ENCODE measurements at regions not wholly inside any gene's neighbourhood (a gene's known extent, or its start where the extent isn't known, plus 50 kb on each side); places are given as distances from the start of the nearest gene placed in this dataset.

GRCh38 chr10:121306159-121306673, 292.0 kb downstream of the FGFR2 start (continued):
- no peak for TF ChIP-seq ESRRA (IDR thresholded peaks at IDR 0.05; ENCODE audit: low read length)
- TF ChIP-seq SIX5 (IDR thresholded peaks at IDR 0.05; ENCODE audit: low read depth, low read length, severe bottlenecking): no peak
- TF ChIP-seq RCOR1 (conservative IDR thresholded peaks at IDR 0.05; ENCODE audit: low read depth, low read length): no peak
- TF ChIP-seq BCL11A (IDR thresholded peaks at IDR 0.05; ENCODE audit: low read depth, low read length): no peak
- TF ChIP-seq ZNF384 (IDR thresholded peaks at IDR 0.05; ENCODE audit: borderline replicate concordance, low read depth, low read length): no peak
- TF ChIP-seq FOXM1 (IDR thresholded peaks at IDR 0.05; ENCODE audit: low read depth, low read length): no peak
- no peak for TF ChIP-seq TCF3 (IDR thresholded peaks at IDR 0.05; ENCODE audit: borderline replicate concordance, insufficient read depth, low read depth, low read length)
- TF ChIP-seq SMAD5 (IDR thresholded peaks at IDR 0.05; ENCODE audit: low read depth): no peak
- TF ChIP-seq BMI1 (IDR thresholded peaks at IDR 0.05; ENCODE audit: borderline replicate concordance): no peak

GRCh38 chr10:121307411-121307980, 290.7 kb downstream of the FGFR2 start:
- ATAC-seq: no peak
- no peaks in the 10 kb centered on the region for H3K9me3 ChIP-seq (replicated peaks; ENCODE audit: control insufficient read depth, insufficient read depth, low read length)
- CTCF ChIA-PET: no interaction called here
- BruUV-seq (replicated peaks): no TSS peak
- H2AFZ ChIP-seq (ENCODE audit: control insufficient read depth, low read depth, low read length): no peak overlapping the region
- intact Hi-C loops (cut with micrococcal nuclease; ENCODE audit: unreplicated experiment) (no loop called here), in situ Hi-C loops (cut with MboI) (no loop called here)
- H3K9ac ChIP-seq (ENCODE audit: control insufficient read depth, insufficient read depth, low read length): no peak overlapping the region
- RAD21 ChIA-PET (ENCODE audit: unreplicated experiment): no interaction called here
- H3K4me3 ChIP-seq: no peak overlapping the region
- H3K36me3 ChIP-seq (ENCODE audit: control insufficient read depth in 2 of 2, insufficient read depth in 2 of 2, low read length in 1 of 2): no peaks in the 10 kb centered on the region
- no peak for FAIRE-seq
- H3K79me2 ChIP-seq (ENCODE audit: control insufficient read depth, insufficient read depth, low read length): no peaks in the 10 kb centered on the region
- WGBS (ENCODE audit: insufficient coverage, insufficient replicate concordance, low lambda C conversion rate, missing lambda C conversion rate): 20% methylated on average over 3 of the region's 3 CpGs
- no peaks in the 10 kb centered on the region for H4K20me1 ChIP-seq (ENCODE audit: control insufficient read depth, insufficient read depth)
- peaks cover 0 to 1% of the 10 kb centered on the region in 2 experiments; a peak in 2 of 4 replicates for H3K27me3 ChIP-seq (replicated peaks in 1 of 2; ENCODE audit: control insufficient read depth in 2 of 2, insufficient read depth in 2 of 2, low read length in 1 of 2)
- SMC1A ChIA-PET (ENCODE audit: uncharacterized antibody, unreplicated experiment): no interaction called here
- no peak for DNase-seq (ENCODE audit: low read depth, low spot score)
- POLR2A ChIA-PET: no interaction called here
- no peaks in the 10 kb centered on the region for H3K4me1 ChIP-seq (ENCODE audit: control insufficient read depth, insufficient read depth, low read length)
- H3K27ac ChIP-seq (ENCODE audit: control insufficient read depth, insufficient read depth): no peak overlapping the region
- no peak overlapping the region for H3K4me2 ChIP-seq (ENCODE audit: control insufficient read depth, insufficient read depth)
- no peak for TF ChIP-seq IRF4 (IDR thresholded peaks at IDR 0.05; ENCODE audit: low read depth, low read length)
- TF ChIP-seq NFXL1 (IDR thresholded peaks at IDR 0.05; ENCODE audit: borderline replicate concordance): no peak
- TF ChIP-seq ZSCAN29 (IDR thresholded peaks at IDR 0.05): no peak
- TF ChIP-seq RAD21 (IDR thresholded peaks at IDR 0.05; ENCODE audit: insufficient read depth, low read depth, low read length): no peak
- no peak for TF ChIP-seq CREB1 (IDR thresholded peaks at IDR 0.05; ENCODE audit: low read depth)
- TF ChIP-seq TAF1 (IDR thresholded peaks at IDR 0.05; ENCODE audit: borderline replicate concordance, low read depth, low read length): no peak
- no peak for TF ChIP-seq STAT1 (conservative IDR thresholded peaks at IDR 0.05)
- no peak for TF ChIP-seq CEBPB (IDR thresholded peaks at IDR 0.05; ENCODE audit: borderline replicate concordance in 1 of 2, low read depth in 2 of 2, low read length in 2 of 2)
- TF ChIP-seq CBX3 (IDR thresholded peaks at IDR 0.05; ENCODE audit: borderline replicate concordance, low read depth): no peak
- no peak for TF ChIP-seq RAD51 (IDR thresholded peaks at IDR 0.05)
- TF ChIP-seq, protein P1, sequence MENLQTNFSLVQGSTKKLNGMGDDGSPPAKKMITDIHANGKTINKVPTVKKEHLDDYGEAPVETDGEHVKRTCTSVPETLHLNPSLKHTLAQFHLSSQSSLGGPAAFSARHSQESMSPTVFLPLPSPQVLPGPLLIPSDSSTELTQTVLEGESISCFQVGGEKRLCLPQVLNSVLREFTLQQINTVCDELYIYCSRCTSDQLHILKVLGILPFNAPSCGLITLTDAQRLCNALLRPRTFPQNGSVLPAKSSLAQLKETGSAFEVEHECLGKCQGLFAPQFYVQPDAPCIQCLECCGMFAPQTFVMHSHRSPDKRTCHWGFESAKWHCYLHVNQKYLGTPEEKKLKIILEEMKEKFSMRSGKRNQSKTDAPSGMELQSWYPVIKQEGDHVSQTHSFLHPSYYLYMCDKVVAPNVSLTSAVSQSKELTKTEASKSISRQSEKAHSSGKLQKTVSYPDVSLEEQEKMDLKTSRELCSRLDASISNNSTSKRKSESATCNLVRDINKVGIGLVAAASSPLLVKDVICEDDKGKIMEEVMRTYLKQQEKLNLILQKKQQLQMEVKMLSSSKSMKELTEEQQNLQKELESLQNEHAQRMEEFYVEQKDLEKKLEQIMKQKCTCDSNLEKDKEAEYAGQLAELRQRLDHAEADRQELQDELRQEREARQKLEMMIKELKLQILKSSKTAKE (IDR thresholded peaks at IDR 0.05; ENCODE audit: low read depth, poor library complexity, severe bottlenecking): no peak
- TF ChIP-seq EGR1 (IDR thresholded peaks at IDR 0.05; ENCODE audit: borderline replicate concordance in 1 of 2, low read depth in 2 of 2, low read length in 2 of 2): no peak
- no peak for TF ChIP-seq MEF2A (IDR thresholded peaks at IDR 0.05; ENCODE audit: insufficient read depth, low read depth, low read length)
- no peak for TF ChIP-seq POU2F2 (IDR thresholded peaks at IDR 0.05; ENCODE audit: borderline replicate concordance, low read depth, low read length)
- TF ChIP-seq CHD4 (IDR thresholded peaks at IDR 0.05): no peak
- TF ChIP-seq NRF1 (conservative IDR thresholded peaks at IDR 0.05; ENCODE audit: low read depth, low read length): no peak

Data from GM12878 (cell line).